ENCODE measurements at regions not wholly inside any gene's neighbourhood (a gene's known extent, or its start where the extent isn't known, plus 50 kb on each side); places are given as distances from the start of the nearest gene placed in this dataset.

GRCh38 chr3:194805546-194805945 is 119.9 kb downstream of the FAM43A start:
- DNase-seq (ENCODE audit: low spot score), result no peak

- DNase-seq (ENCODE audit: low spot score), result no peak
Measured at GRCh38 chr3:194806991-194807630, 121.4 kb downstream of the FAM43A start.

- DNase-seq (ENCODE audit: low spot score), result no peak
Measured at GRCh38 chr3:194808640-194809097, 123.0 kb downstream of the FAM43A start.

- DNase-seq (ENCODE audit: low spot score), result no peak
Measured at GRCh38 chr3:194809382-194809781, 123.7 kb downstream of the FAM43A start.

GRCh38 chr3:194810076-194810475 is 124.4 kb downstream of the FAM43A start:
- DNase-seq (ENCODE audit: low spot score), result no peak

GRCh38 chr3:194811118-194811517 is 125.4 kb downstream of the FAM43A start:
- no peak for DNase-seq (ENCODE audit: low spot score)

- no peak for DNase-seq (ENCODE audit: low spot score)
Measured at GRCh38 chr3:194812176-194812575, 126.5 kb downstream of the FAM43A start.

- no peak for DNase-seq (ENCODE audit: low spot score)
Measured at GRCh38 chr3:194814878-194815357, 129.2 kb downstream of the FAM43A start.

GRCh38 chr3:194816748-194817591 is 131.3 kb downstream of the FAM43A start:
- no peak for DNase-seq (ENCODE audit: low spot score)

GRCh38 chr3:194817592-194817930 is 131.9 kb downstream of the FAM43A start:
- no peak for DNase-seq (ENCODE audit: low spot score)

- no peak for DNase-seq (ENCODE audit: low spot score)
Measured at GRCh38 chr3:194817936-194818335, 132.3 kb downstream of the FAM43A start.

GRCh38 chr3:194824100-194824499 is 138.4 kb downstream of the FAM43A start:
- no peak for DNase-seq (ENCODE audit: low spot score)

- no peak for DNase-seq (ENCODE audit: low spot score)
Measured at GRCh38 chr3:194824701-194825111, 139.0 kb downstream of the FAM43A start.

GRCh38 chr3:194826594-194826993 is 140.9 kb downstream of the FAM43A start:
- no peak for DNase-seq (ENCODE audit: low spot score)

- no peak for DNase-seq (ENCODE audit: low spot score)
Measured at GRCh38 chr3:194827486-194827885, 141.8 kb downstream of the FAM43A start.

- no peak for DNase-seq (ENCODE audit: low spot score)
Measured at GRCh38 chr3:194828116-194828515, 142.4 kb downstream of the FAM43A start.

- DNase-seq (ENCODE audit: low spot score), result no peak
Measured at GRCh38 chr3:194828926-194829325, 143.2 kb downstream of the FAM43A start.

GRCh38 chr3:194830401-194830800 is 144.7 kb downstream of the FAM43A start:
- no peak for DNase-seq (ENCODE audit: low spot score)

GRCh38 chr3:194830978-194831377 is 145.3 kb downstream of the FAM43A start:
- no peak for DNase-seq (ENCODE audit: low spot score)

GRCh38 chr3:194832346-194833104 is 146.8 kb downstream of the FAM43A start:
- DNase-seq (ENCODE audit: low spot score), result no peak

GRCh38 chr3:194833114-194833910 is 147.6 kb downstream of the FAM43A start:
- DNase-seq (ENCODE audit: low spot score), result no peak

GRCh38 chr3:194836661-194837060 is 151.0 kb downstream of the FAM43A start:
- no peak for DNase-seq (ENCODE audit: low spot score)
